ENCODE measurements at regions not wholly inside any gene's neighbourhood (a gene's known extent, or its start where the extent isn't known, plus 50 kb on each side); places are given as distances from the start of the nearest gene placed in this dataset.

DNA sequence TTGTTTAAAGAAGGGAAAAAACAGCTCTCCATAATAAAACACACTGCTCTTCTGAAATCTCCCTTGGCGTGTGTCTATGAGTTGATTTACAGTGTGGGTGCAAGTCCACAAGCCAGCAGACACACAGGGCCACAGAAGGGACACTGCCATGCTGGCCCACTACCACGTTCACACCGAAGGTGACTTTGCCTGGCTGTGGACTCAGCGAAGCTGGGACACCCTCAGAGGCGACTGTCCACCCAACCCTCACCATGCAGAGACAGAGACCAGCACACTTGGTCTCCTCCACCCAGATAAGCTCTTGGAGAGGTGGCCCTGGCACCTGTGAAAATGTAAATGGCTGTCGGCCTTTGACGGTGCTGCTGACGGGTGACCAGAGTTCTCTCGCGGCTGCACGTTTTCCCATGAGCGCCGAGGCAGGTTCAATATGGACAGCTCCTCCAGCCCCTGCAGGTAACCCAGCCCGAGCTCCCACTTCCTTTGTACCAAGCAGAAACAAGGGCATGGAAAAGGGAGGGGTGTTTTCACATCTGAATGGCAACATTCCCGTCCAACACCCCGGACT is 78.0 kb downstream of the YTHDF1 start:
- TF ChIP-seq POLR2A (IDR thresholded peaks at IDR 0.05; ENCODE audit: low read depth, low read length) (no peak), POLR2AphosphoS5 (IDR thresholded peaks at IDR 0.05; ENCODE audit: insufficient read depth, low read depth, low read length) (no peak), EZH2 (IDR thresholded peaks at IDR 0.05; ENCODE audit: borderline replicate concordance, low read depth, low read length, severe bottlenecking) (no peak), MYC (IDR thresholded peaks at IDR 0.05; ENCODE audit: low read depth, low read length) (no peak)
- TF ChIP-seq, protein P1, sequence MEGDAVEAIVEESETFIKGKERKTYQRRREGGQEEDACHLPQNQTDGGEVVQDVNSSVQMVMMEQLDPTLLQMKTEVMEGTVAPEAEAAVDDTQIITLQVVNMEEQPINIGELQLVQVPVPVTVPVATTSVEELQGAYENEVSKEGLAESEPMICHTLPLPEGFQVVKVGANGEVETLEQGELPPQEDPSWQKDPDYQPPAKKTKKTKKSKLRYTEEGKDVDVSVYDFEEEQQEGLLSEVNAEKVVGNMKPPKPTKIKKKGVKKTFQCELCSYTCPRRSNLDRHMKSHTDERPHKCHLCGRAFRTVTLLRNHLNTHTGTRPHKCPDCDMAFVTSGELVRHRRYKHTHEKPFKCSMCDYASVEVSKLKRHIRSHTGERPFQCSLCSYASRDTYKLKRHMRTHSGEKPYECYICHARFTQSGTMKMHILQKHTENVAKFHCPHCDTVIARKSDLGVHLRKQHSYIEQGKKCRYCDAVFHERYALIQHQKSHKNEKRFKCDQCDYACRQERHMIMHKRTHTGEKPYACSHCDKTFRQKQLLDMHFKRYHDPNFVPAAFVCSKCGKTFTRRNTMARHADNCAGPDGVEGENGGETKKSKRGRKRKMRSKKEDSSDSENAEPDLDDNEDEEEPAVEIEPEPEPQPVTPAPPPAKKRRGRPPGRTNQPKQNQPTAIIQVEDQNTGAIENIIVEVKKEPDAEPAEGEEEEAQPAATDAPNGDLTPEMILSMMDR (IDR thresholded peaks at IDR 0.05; ENCODE audit: extremely low read depth in 1 of 2, insufficient read depth in 1 of 2, low read depth in 1 of 2, low read length in 2 of 2) = no peak
- TF ChIP-seq, protein P2, sequence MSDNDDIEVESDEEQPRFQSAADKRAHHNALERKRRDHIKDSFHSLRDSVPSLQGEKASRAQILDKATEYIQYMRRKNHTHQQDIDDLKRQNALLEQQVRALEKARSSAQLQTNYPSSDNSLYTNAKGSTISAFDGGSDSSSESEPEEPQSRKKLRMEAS (IDR thresholded peaks at IDR 0.05; ENCODE audit: insufficient read depth, insufficient read length) = no peak
